Activated CD4-positive, alpha-beta T cell treated with anti-CD3 and anti-CD28 coated beads, Interleukin-2, Interleukin-4, amounts not matched to agents 100 ng/mL and 50 ng/mL, durations not matched to agents 16 hours and 8 hours (primary cell): ENCODE measurements at regions not wholly inside any gene's neighbourhood (a gene's known extent, or its start where the extent isn't known, plus 50 kb on each side); places are given as distances from the start of the nearest gene placed in this dataset.

Source experiments
- DNase-seq: peaks from one replicate; pipeline ENCODE4 v3.0.0-alpha.2; 2020; ENCODE audit warnings: low spot score

DNA sequence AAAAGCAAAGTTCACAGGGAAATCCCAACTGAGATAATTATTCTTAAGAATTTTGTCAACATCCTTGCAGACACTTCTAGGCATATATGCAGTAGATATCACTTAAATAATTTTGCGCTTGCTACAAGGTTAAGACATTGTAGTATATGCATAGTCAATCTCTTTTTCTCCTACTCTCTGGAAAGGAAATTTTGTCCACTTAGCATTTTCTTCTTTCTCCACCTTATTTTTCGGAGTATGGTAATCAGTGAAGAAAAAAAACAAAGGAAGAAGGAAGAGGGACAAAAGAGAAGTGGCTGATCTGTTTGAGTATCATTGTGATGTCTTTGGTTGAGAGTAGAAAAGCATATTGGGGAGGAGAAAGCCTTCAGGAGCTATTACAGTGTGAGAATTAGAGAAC lies 104.6 kb downstream of the LACC1 start:
- DNase-seq = no peak

DNA sequence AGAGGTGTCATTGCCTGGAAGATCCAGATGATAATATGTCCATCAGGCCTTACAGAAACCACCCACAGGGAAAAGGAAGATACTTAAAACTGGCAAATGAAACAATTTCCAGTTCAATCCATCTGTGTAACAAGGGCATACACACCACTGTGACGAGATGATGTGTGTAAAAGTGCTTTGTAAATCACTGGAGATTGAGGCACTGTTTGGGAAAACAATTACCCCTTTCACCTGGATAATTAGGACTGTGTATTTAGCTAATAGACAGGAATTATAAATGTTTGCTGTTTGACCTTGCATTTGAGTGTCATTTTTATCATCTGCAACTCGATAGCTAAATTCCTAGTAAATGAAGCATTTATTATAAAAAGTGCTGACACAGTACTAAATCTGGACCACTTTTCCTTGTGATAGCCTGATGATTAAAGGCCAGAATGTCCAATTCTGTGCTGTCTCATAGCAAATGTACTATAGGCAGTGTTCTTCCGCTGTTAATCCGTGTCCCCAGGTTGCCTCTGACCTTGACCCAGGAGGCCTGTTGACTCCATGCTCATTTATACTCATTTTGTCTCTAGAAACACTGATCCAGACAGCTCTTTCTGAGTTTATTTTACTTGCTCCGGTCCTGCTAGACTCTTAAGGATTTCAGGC lies 105.8 kb downstream of the LACC1 start:
- DNase-seq = no peak

DNA sequence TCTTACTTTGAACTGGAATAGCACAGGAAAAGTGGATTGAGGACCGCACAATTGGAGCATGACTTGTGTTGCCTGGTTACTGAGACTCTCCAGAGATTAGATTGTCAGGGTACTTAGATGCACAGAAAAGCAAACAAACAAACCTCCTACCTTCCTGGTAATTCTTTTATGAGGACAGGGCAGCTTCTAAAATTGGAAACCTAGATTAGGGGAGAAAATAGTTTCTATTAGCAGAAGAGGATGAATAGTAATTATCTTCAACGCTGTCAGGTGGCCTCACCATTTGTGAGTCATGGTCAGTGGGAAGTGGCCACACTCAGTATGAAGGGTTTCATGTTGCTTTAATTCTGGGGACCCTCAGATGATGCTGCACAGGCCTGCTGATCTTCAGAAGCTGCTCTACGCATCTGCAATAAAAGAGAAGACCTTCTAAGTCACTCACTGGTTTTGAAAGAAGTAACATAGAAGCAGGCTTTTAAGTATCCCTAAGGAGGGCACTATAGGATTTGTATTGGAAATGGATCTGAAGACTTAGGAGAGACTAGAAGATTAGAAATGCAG lies 106.8 kb downstream of the LACC1 start:
- no peak for DNase-seq

DNA sequence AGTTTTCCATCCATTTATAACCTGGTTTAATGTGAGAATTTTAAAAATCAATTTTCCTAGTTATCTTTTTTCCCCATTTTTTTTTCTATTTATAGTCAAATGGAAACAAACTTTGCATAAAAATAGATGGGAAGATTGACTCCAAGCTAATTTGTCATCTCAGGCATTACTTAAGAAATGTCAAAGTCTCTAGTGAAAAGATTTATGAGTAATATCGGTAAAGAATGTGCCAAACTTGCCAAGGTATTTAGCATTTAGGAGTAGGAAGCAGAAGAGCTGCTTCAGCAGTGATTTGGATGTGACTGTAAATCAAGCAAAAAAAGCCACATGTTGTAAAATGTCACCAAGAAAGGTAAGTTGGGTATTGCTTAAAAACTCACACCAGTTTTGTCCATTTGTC lies 108.6 kb downstream of the LACC1 start:
- DNase-seq = no peak

DNA sequence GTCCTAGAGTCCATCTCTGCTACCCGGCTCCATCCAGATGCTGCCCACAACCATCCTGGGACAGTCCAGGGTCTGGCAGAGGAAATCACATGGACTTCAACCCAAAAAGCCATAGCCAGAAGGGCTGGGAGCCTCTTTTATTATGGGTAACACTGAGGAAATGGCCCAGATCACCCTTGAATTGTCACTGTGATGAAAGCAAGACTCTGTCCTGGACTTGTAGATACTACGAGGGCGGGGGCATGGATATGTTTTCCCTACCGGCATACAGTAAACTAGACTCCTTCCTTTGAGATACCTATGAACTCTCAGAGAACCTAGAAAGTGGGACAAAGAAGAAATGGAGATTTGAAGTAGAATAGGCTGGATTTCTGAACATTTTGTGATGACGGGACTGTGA lies 110.3 kb downstream of the LACC1 start:
- no peak for DNase-seq

DNA sequence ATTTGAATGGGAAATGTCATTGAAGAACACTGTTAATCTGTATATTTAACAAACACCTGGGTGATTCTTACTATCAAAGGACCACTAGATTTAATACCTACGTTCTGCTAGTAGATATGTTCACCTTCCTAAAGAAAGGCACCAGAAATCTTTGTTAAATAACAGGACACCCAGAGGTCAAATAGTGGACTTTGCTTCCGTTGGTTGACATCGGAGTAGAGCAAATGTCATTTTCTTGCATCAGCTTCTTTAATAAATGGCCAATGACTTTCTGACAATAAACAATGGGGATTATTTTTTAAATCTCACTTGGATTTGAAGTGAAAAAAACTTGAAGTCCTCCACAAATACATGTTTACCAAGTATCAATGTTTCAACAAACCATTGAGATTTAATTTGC lies 111.1 kb downstream of the LACC1 start:
- DNase-seq = no peak

DNA sequence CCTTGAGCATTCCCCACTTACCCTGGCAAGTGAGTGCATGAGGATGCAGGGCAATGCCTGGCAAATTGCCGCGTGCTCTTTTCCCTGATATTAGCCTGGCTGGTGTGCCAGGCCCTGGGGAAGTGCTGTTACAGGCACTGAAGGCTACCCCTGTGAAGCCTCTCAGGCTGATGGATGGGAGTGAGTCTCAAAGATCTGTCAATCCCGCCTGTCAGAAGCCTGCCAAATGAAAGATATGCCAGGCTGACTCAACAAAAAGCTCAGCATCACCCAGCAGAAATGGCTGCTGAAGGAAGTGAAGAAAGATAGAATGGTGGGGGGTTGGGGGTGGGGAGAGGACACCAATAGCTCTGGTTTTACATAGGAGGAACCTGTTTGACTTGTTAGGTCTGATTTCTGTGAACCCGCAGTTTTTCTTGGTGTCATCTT lies 112.1 kb downstream of the LACC1 start:
- no peak for DNase-seq

DNA sequence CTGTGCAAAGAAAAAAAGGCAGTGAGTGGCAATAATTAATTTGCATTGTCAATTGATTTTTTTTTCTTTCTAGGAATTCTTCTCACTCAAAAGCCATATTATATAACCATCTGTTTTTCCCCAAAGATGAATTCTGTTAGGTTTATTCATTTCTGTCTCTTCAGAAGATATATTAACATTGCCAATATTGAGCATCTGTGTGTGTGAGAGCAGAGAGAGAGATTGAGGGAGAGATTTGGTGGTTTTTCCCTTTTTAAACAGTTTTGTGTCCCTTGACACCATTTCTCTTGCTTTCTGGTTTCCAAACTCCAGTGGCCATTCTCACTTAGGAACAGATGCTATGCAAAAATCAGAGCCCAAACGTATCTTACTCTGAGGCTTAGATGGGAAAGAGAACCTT lies 112.5 kb downstream of the LACC1 start:
- DNase-seq = no peak

DNA sequence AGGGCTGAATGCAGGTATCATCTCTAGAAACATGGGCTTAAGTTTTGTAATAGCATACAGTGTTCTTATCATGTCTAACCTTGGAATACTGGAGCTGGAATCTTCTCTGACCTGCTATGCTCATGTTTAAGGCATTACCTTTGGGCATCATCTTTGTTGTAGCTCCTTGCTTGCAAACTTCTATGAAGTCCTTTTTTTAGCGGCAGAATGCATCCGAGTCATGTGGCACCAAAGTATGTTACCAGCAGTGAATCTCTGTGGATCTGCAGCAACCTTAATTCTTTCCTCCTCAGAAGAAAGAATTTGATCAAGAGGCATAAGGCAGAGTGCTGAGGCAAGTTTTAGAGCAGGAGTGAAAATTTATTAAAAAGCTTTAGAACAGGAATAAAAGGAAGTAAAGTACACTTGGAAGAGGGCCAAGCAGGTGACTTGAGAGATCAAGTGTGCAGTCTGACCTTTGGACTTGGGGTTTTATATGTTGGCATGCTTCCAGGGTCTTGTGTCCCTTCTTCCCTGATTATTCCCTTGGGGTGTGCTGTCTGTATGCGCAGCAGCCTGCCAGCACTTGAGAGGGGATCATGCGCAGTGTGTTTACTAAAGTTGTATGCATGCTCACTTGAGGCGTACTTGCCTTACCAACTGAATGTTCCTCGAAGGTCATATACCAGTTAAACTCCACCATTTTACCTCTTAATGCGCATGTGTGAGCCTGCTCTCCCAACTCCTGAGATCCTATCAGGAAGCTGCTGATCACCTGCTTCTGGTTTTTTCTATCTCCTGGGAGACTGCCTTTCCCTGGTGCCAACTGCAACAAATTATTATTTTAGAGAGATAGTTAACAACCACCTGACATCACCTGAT lies 115.5 kb downstream of the LACC1 start:
- no peak for DNase-seq

DNA sequence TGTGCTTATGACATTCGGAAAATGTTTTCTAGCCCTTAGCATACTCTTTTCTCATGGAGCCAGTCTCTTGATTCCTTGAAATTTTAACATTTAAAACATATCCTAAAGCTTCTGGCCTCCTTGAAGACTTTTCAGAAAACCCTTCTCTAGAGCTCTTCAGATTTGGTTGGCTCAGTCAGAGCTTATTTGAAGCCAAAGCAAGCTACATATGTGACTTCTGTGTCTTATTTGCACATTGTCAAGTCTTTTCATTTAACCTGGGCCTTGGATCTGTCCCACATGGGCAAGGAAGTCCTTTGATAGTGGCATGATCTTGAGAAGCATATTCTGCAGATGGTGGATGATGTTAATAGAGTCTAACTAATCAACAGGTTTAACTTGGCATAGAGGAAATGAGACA lies 116.5 kb downstream of the LACC1 start:
- DNase-seq = no peak

DNA sequence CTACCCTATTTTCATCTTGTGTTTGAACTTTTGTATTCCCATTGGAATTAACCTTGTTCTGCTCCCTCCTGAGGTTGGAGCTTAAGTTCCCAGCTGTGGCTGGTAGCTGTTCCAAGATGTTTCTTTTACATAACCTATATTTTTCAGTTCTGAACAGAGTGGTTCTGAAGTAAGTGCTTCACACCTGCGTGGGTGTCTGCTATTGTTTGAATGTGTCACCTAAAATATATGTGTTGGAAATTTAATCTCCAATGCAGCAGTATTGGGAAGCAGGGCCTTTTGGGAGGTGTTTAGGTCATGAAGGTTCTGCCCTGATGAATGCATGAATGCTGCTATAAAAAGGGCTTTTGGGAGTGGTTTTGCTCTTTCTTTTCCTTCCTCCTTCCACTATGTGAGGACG lies 123.8 kb downstream of the LACC1 start:
- no peak for DNase-seq

DNA sequence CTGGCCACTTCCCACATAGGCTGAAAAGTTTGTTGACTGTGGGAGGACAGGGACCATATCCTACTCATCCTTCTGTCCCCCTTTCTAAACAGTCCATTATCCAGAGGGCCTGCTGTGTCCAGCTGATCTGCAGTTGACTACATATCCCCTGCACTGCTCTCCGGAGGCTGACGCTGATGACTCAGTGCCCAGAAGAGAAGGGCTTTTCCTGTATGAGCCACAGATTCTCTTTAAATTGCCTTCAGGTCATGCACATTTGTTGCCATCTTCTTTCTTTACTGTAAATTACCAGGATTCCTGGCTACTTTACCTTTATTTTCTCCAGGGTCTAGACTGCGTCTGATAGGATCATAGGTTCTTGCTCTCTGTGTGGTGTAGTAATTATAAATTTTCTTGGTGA lies 125.2 kb downstream of the LACC1 start:
- DNase-seq = no peak

DNA sequence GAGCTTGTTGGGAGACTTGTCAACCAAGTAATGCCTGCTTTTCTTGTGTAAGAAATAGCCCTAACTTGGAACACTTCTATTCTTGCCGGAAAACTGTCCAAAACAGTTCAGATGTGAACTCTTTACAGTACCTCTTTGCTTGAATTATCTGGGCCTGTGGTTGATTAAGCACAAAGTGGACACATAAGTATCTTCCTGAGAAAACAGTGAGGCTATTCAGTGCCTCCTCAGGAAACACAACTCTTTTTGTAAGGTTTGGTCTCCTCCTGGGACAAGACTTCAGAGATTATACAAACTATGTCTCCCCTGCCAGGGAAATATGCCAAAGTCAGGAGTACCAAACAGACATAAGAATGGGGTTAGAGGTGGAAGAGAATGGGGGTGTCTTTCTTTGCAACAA lies 127.7 kb downstream of the LACC1 start:
- DNase-seq = no peak

DNA sequence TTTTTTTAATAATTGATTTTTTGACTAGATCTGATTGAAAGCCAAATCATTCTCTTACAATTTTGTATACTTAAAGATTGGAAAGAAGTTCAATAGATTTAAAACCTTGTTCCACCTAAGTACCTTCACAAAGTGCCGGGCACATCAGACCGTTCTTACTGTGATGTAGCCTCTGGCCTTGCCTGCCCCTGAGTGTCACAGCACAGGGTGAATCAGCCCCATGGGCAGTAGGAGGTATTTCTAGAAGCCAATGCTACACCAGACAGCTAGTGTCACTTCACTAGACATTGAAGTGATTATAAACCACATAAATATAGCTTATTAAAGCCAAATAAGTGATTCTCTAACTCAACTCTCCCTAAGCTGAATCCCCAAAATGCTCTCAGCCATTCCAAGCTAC lies 131.3 kb downstream of the LACC1 start:
- DNase-seq = no peak

DNA sequence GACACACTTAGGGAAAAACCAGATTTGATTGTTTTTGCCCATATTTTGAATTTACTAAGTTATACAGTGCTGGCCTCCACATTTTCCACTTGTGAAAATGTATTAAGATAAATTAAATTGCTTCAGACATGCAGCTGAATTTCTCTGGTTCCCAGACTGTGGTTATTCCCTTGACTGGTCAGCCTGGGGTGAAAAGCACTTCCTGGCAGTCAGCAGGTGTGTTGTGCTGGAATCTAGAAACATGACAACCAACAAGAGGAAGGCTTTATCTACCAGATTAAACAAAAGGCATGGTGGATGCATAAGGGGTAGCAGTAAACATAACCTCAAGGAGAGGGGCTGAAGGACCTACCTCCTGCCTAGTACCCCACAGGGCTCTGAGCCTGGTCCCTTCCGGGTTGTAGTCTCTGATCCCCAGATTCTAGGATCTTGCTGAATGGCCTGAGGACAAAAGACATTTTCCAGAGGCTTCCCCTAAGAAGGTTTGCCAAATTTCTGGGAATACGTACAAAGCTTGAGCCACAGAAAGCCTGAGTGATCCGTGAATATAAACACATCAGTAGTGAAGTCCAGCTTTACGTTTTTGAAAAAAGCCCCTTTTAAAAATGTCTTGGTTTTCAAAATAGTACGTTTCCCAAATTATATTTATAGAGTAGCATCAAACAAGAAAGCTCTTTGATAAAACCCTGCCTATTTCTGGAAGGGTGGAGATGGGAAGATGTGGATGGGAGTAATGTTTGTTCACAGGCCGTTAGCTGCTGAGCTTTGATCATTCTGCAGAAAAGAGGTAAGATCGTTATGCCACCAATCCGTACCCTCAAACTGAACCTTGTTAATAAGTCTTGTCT lies 133.4 kb downstream of the LACC1 start:
- DNase-seq = no peak

DNA sequence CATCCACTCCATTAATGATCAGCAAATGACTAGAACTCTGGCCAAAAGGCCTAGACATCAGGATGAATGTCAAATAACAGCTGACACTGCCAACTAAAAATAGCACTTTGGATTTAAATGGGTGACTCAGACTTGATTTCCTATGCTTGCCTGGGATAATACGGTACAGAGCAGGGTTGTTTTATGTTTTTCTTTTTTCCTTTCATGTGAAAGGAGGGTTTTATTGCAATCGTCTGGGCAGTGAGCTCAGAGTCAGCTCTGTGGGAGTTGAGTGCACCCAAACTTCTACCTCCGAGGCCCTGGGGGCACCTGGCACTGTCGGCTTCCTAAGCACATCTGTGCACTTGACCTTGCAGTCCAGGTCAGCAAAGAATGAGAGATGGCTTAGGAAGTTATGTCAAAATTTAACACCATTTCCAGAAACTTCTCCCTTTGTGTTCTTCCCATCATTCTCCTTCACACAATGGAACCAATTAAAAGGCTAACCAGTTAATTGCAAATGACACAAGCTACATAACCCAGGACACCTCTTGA lies 134.1 kb downstream of the LACC1 start:
- no peak for DNase-seq

DNA sequence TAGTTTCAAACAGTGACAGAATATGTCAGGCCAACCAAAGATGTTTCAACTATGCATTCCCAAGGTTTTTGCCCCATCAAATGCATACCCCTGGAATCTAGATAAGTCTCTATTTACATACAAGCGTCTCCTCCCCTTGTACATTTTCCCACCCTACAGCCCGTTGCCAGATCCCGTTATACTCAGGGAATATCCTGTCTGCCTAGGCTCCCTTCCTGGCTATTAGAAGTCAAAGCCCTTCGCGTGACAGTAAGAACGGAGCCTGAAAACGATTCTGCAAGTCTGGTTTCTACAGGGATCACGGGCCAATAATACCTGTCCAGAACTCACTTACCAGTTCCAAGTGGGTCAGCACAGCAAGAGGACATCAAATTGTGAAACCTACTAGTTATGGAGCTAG lies 134.8 kb downstream of the LACC1 start:
- DNase-seq = no peak

DNA sequence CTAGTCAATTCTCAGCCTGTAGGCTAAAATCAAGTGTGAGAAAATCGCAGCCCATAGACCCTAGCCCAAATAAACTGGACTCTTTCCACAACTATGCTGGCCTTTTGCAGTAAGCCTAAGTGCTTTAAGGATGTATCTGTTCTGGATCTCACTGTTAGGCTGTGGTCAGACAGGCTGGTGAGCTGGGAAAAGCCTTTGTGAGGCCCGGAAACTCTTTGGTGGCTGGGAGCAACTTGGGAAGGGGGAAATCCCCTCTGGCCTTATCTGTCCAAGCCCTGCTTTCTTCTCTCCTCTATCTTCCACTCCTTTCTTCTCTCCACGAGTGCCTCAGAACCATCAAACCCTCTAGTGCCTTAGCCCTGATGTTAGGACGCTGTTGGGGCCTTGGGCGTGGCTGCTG lies 135.4 kb downstream of the LACC1 start:
- DNase-seq = no peak

DNA sequence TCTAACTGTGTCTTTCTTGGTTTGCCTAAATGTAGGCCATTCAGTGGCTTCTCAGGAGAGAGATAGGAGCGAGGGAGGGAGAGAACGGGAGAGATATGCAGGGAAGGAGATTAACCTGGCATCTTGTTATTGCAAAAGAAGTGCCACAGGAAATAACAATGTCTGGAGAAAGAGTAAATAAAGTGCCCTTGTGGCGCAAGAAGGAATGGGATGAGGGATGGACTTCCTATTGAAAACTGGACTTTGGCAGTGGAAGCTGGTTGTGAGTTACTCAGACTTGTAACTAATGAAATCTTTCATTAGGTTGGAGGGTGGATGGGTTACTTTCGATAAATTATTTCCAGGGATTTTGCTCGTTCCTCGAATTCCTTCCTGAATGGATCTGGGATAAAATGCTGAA lies 136.1 kb downstream of the LACC1 start:
- DNase-seq = no peak

DNA sequence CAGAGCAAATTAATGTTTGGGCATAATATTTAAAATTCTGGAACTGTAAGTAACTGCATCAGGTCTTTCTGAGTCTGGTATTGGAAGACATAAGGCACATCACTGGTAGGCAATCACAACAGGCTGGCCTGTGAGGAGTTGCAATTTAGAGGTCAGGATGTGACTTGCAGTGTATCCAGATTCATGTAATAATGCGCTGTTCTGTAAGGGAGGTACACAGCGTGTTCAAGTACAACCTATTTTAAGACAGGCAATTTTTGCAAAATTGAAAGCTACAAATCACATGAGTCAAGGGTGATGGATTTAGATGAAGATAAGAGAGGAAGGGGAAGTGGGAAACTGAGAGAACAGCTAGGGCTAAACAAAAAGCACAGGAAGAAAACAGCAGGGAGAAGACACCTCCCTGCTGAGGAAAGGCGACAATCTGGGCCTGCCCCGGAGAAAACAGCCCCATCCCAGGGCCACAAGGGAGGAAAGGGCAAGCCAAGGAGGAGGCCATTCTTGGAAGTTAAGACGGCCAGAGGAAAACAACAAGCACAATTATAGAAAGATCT lies 138.1 kb downstream of the LACC1 start:
- no peak for DNase-seq

DNA sequence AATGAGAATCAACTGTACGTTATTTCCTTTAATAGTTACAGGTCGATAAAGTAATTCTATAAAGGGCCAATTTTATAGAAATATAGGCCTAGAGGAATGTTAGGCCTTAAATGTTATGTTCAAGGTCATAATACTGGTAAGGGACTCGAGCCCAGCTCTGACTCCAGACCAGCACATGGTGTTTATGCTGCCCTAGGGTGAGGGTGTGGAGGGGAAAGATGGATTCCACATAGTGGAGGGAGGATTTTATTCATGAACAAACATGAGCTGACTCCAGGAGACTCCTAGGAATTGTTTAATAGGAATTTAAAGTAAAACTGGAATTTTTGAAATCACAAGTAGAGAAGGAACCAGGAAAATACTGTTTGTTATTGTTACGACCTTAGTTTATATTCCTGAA lies 139.9 kb downstream of the LACC1 start:
- DNase-seq = no peak

DNA sequence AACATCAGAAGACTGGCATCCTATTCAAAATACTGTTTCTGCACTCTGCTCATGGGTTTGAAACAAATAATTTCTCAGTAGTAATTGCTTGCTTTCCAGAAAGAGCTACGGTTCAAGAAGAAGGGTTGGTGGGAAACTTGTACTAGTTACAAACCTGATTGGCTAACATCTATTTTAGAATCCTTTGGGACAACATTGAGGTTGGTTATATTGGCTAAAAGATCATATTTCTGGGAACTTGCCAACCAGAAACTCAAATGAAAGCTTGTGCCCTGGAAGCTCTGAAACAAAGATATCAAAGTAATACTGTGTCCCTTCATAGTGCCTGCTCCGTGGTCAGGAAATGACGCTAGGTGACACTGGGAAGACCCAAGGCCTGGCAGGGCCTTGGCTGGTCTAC lies 141.7 kb downstream of the LACC1 start:
- no peak for DNase-seq
